CD8-positive, alpha-beta memory T cell (primary cell): ENCODE measurements at regions not wholly inside any gene's neighbourhood (a gene's known extent, or its start where the extent isn't known, plus 50 kb on each side); places are given as distances from the start of the nearest gene placed in this dataset.

Experiments used
- CTCF ChIA-PET: fragments of 350-600 bp; sonication (Branson Sonifier 250); formaldehyde crosslinking; loops from one replicate; lab custom pipeline; 2021; ENCODE audit warnings: antibody characterized with exemption; lab: Charles Lee
- POLR2A ChIA-PET: fragments of 350-600 bp; sonication (Branson Sonifier 250); formaldehyde crosslinking; loops from one replicate; lab custom pipeline; 2021; ENCODE audit warnings: antibody characterized with exemption; lab: Charles Lee
- DNase-seq, 5 donors: peaks; one replicate each; pipeline versions ENCODE4 v3.0.0 to v3.0.0-alpha.2; 2020 to 2022; ENCODE audit warnings: mixed read lengths in 1 of 5
- H3K27ac ChIP-seq: one replicate; pipeline ENCODE4 v1.7.0; 2013; ENCODE audit warnings: low read depth, mild to moderate bottlenecking, low read length, moderate library complexity
- H3K27me3 ChIP-seq: 2 replicates; pipeline ENCODE4 v1.7.0; 2013; ENCODE audit warnings: low read length, mild to moderate bottlenecking; ENCODE audit not compliant: insufficient read depth, poor library complexity, severe bottlenecking
- H3K36me3 ChIP-seq: 2 replicates; pipeline ENCODE4 v1.7.0; 2013; ENCODE audit warnings: mild to moderate bottlenecking, low read length, moderate library complexity; ENCODE audit not compliant: insufficient read depth
- H3K4me1 ChIP-seq: 2 replicates; pipeline ENCODE4 v1.7.0; 2013; ENCODE audit warnings: mild to moderate bottlenecking, low read length, moderate library complexity; ENCODE audit not compliant: insufficient read depth
- H3K4me3 ChIP-seq: 2 replicates; pipeline ENCODE4 v1.7.0; 2013; ENCODE audit warnings: mild to moderate bottlenecking, low read length
- H3K9me3 ChIP-seq: 2 replicates; pipeline ENCODE4 v1.7.0; 2013; ENCODE audit warnings: mild to moderate bottlenecking, low read length
- H3K27ac Mint-ChIP-seq, 8 donors: one replicate each; pipeline ENCODE4 v1.8.0; 2020 to 2021; ENCODE audit warnings: mixed read lengths in 8 of 8, mild to moderate bottlenecking in 6 of 8, inconsistent platforms in 3 of 8, moderate library complexity in 3 of 8
- H3K27me3 Mint-ChIP-seq, 2 donors: one replicate each; pipeline ENCODE4 v1.8.0; 2020 to 2021; ENCODE audit warnings: mixed read lengths in 2 of 2, mild to moderate bottlenecking in 1 of 2, moderate library complexity in 1 of 2
- H3K36me3 Mint-ChIP-seq, 3 donors: one replicate each; pipeline ENCODE4 v1.8.0; 2020 to 2021; ENCODE audit warnings: mixed read lengths in 3 of 3, inconsistent platforms in 1 of 3, mild to moderate bottlenecking in 1 of 3
- H3K4me1 Mint-ChIP-seq, 3 donors: one replicate each; pipeline ENCODE4 v1.8.0; 2020 to 2021; ENCODE audit warnings: mixed read lengths in 3 of 3, inconsistent platforms in 1 of 3, mild to moderate bottlenecking in 1 of 3
- H3K4me3 Mint-ChIP-seq, 7 donors: one replicate each; pipeline ENCODE4 v1.8.0; 2020 to 2021; ENCODE audit warnings: mixed read lengths in 7 of 7, mild to moderate bottlenecking in 6 of 7, moderate library complexity in 4 of 7, inconsistent platforms in 2 of 7
- H3K9me3 Mint-ChIP-seq, 5 donors: one replicate each; pipeline ENCODE4 v1.8.0; 2020 to 2022; ENCODE audit warnings: mixed read lengths in 5 of 5, mild to moderate bottlenecking in 3 of 5, moderate library complexity in 2 of 5, inconsistent platforms in 1 of 5

DNA sequence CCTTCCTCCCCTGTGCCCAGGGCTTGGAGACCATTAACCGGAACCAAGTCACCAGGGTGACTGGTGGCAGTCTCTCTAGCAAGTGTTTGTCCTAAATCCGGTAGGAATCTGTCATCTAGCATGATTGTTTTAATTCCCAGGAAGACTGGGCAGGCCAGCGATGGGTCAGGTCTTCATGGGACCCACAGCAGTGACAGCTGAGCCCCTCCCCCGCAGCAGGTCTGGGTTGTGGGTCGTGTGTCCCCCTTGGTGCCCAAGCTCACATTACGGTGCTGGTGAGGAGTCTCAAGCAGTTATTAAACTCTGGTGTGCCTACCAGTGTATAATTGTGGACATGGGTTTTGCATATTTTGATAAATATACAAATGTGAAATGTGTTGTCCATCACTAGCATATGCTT is 466.5 kb downstream of the MATN1 start:
- H3K27me3 Mint-ChIP-seq: peaks cover 9 to 27% of the 10 kb centered on the region in 2 donors
- H3K36me3 Mint-ChIP-seq: peaks cover 0 to 4% (median 2%) of the 10 kb centered on the region in 3 donors
- H3K27me3 ChIP-seq: no peaks in the 10 kb centered on the region
- no peak overlapping the region for H3K4me3 Mint-ChIP-seq
- no peak overlapping the region for H3K4me3 ChIP-seq
- DNase-seq: no peak
- no peak overlapping the region for H3K27ac Mint-ChIP-seq
- no peaks in the 10 kb centered on the region for H3K9me3 Mint-ChIP-seq
- H3K4me1 Mint-ChIP-seq: no peaks in the 10 kb centered on the region
- no peaks in the 10 kb centered on the region for H3K36me3 ChIP-seq
- CTCF ChIA-PET: no interaction called here
- H3K9me3 ChIP-seq: no peaks in the 10 kb centered on the region
- POLR2A ChIA-PET: no interaction called here
- H3K27ac ChIP-seq: no peak overlapping the region
- no peaks in the 10 kb centered on the region for H3K4me1 ChIP-seq

DNA sequence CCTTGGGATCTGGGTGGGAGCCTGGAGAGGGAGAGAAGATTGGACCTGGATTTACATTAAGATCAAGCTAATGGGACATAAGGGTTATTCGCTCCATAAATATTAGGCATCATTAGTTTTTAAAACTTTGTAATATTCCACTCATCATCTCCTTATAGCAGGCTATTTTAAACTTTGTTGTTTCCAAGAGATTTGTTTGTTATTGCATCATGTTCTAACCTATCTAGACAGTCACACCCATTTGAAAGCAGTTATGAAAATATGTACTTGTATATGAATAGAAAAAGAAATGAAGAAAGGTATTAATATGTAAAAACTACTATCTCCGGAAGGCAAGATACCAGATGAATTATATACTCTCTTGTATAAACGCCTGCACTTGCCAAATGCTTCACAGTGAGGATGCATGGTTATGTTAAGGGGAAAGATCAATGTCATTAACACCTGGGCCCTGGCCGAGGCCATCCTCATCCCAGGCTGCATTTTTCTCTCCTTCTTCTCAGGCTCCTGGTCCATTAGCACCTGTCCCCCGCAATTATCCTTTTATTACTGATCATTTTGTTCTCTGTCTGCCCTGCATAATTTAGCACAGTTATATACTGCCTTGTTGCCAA is 468.2 kb downstream of the MATN1 start:
- Histone ChIP-seq H3K4me3 (no peak overlapping the region), H3K27ac (no peak overlapping the region), H3K36me3 (no peaks in the 10 kb centered on the region), H3K27me3 (no peaks in the 10 kb centered on the region), H3K9me3 (no peaks in the 10 kb centered on the region), H3K4me1 (no peaks in the 10 kb centered on the region)
- Mint-ChIP-seq H3K9me3 (no peaks in the 10 kb centered on the region), H3K27ac (no peak overlapping the region), H3K4me1 (no peaks in the 10 kb centered on the region), H3K4me3 (no peak overlapping the region), H3K27me3 (peaks cover 7 to 27% of the 10 kb centered on the region in 2 donors), H3K36me3 (no peaks in the 10 kb centered on the region)
- CTCF ChIA-PET: no interaction called here
- POLR2A ChIA-PET: no interaction called here
- no peak for DNase-seq

DNA sequence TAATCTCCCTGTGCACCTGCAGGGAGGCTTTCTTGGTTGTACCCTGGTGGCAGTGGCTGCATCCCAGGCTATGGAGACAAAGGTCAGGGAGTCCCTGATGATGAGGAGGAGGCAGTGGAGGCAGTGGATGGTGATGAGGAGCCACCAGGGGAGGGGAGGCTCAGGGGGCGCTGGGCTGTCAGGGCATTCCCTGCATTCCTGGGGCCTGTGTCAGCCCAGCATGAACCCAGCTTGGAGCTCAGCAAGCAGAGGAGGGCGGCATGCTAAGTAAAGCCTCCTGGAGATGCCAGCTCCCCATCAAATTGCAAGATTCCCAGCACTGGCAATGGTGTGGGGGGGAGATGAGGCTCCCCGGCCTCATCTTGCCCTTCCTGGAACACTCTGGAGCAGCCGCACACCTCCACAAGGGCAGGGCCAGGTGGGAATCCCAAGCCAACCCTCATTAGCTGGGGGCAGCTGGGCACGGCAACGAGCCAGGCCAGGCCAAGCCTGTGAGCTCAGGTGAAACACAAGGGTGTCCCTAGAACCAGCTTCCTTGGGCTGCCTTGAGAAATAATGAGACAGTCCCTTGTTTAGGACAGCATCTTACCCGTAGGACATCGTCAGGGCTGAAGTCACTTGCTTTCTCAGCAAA is 469.5 kb downstream of the MATN1 start:
- Mint-ChIP-seq H3K4me1 (no peaks in the 10 kb centered on the region), H3K27me3 (peaks cover 7 to 24% of the 10 kb centered on the region in 2 donors), H3K9me3 (no peaks in the 10 kb centered on the region), H3K4me3 (no peak overlapping the region), H3K36me3 (no peaks in the 10 kb centered on the region), H3K27ac (no peak overlapping the region)
- H3K9me3 ChIP-seq: no peaks in the 10 kb centered on the region
- no peaks in the 10 kb centered on the region for H3K4me1 ChIP-seq
- ChIA-PET CTCF (no interaction called here), POLR2A (no interaction called here)
- H3K36me3 ChIP-seq: no peaks in the 10 kb centered on the region
- no peaks in the 10 kb centered on the region for H3K27me3 ChIP-seq
- no peak overlapping the region for H3K4me3 ChIP-seq
- no peak overlapping the region for H3K27ac ChIP-seq
- DNase-seq: no peak

DNA sequence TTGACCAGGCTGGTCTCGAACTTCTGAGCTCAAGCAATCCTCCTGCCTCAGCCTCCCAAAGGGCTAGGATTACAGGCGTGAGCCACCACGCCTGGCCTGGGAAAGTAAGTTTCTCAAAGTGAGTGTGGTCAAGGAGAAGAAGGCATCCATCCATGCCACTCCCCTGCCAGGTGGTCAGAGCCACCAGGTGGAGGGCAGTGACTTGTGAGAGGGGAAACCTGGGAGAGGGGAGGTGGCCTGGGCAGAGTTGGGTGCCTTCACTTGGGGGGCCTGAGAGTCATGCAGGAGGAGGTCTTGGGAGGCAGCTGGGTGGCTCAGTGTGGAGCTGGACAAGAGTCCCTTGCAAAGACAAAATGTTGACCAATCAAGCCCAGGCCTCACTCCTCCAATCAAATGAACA is 470.0 kb downstream of the MATN1 start:
- CTCF ChIA-PET: no interaction called here

DNA sequence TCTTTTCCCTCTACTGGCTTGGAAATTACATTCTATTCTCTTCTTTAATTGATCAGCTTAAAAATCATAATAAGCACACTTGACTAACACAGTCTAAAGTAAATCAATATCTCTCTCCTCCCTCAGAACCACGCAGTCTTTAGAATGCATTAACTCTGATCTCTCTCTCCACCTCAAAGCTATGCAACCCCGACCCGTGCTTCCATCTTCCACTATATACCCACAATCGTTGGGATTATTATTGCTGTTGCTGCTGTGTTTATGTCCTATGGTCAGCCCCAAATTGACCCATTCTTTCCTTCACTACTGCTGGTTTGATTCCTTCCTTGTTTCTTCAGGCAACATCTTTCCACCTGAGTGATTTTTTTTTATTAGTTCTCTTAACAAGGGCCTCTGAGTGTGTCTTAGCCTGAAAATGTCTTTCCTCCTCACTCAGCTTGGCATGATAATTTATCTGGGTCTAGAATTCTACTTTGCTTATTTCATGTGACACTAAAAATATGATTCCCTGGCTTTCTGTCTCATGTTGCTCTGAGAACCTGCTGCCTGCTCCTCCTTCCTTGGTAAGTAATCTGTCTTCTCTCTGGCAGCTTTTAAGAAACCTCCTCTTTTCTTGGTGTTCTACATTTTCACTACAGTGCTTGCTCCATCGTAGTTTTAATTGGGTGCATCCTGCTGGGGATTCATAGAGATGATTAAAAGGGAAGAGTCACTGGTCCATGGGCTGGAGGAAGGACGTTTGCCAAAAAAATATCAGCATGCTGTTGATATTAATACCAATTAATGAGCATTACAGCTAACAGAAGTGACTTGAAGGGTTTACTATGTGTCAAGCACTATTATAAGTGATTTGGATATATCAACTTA is 472.2 kb downstream of the MATN1 start:
- no peak for DNase-seq
- Mint-ChIP-seq H3K36me3 (no peaks in the 10 kb centered on the region), H3K27ac (no peak overlapping the region), H3K4me1 (no peaks in the 10 kb centered on the region), H3K4me3 (no peak overlapping the region), H3K9me3 (no peaks in the 10 kb centered on the region), H3K27me3 (peaks cover 2 to 18% of the 10 kb centered on the region in 2 donors)
- Histone ChIP-seq H3K4me1 (no peaks in the 10 kb centered on the region), H3K36me3 (no peaks in the 10 kb centered on the region), H3K4me3 (no peak overlapping the region), H3K27me3 (no peaks in the 10 kb centered on the region), H3K27ac (no peak overlapping the region), H3K9me3 (no peaks in the 10 kb centered on the region)
- ChIA-PET CTCF (no interaction called here), POLR2A (no interaction called here)

More for the DNA sequence above, 470.0 kb downstream of the MATN1 start:
- Mint-ChIP-seq H3K36me3 (no peaks in the 10 kb centered on the region), H3K4me3 (no peak overlapping the region), H3K4me1 (no peaks in the 10 kb centered on the region), H3K9me3 (no peaks in the 10 kb centered on the region), H3K27me3 (peaks cover 7 to 19% of the 10 kb centered on the region in 2 donors), H3K27ac (no peak overlapping the region)
- Histone ChIP-seq H3K4me1 (no peaks in the 10 kb centered on the region), H3K27ac (no peak overlapping the region), H3K4me3 (no peak overlapping the region), H3K36me3 (no peaks in the 10 kb centered on the region), H3K27me3 (no peaks in the 10 kb centered on the region), H3K9me3 (no peaks in the 10 kb centered on the region)
- POLR2A ChIA-PET: no interaction called here
- DNase-seq: no peak

DNA sequence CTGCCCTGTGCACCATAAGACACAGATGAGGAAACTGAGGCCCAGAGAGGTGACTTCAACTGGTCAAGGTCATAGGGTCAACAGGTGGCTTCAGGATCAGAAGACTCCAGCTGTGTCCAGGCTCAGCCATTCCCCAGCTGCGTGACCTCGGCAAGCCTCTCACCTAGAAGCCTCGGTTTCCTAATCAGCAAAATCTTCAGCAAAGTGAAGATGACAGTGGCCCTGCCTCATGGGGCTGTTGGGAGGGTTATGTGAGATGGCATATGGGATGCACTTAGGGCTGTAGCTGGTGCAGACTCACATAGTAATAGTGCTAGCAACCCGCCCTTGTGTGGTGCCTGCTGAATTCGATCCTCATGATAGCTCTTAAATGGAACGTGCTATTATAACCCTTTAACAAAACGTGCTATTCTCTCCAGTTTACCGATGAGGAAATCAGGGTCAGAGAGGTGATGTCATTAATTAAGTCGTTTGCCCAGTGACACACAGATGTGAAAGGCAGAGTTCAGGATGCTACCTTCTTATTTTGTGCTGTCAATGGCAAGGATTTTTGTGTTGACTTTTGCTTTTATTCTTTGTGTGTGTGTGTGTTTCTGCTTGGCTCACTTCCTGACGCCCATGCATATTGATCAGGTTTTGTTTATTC is 472.9 kb downstream of the MATN1 start:
- no peak overlapping the region for H3K4me3 ChIP-seq
- Mint-ChIP-seq H3K27ac (no peak overlapping the region), H3K27me3 (peaks cover 2 to 13% of the 10 kb centered on the region in 2 donors), H3K36me3 (no peaks in the 10 kb centered on the region), H3K4me1 (no peaks in the 10 kb centered on the region), H3K9me3 (no peaks in the 10 kb centered on the region), H3K4me3 (no peak overlapping the region)
- ChIA-PET POLR2A (no interaction called here), CTCF (no interaction called here)
- H3K4me1 ChIP-seq: no peaks in the 10 kb centered on the region
- H3K27ac ChIP-seq: no peak overlapping the region
- H3K9me3 ChIP-seq: no peaks in the 10 kb centered on the region
- H3K36me3 ChIP-seq: no peaks in the 10 kb centered on the region
- no peak for DNase-seq
- H3K27me3 ChIP-seq: no peaks in the 10 kb centered on the region

DNA sequence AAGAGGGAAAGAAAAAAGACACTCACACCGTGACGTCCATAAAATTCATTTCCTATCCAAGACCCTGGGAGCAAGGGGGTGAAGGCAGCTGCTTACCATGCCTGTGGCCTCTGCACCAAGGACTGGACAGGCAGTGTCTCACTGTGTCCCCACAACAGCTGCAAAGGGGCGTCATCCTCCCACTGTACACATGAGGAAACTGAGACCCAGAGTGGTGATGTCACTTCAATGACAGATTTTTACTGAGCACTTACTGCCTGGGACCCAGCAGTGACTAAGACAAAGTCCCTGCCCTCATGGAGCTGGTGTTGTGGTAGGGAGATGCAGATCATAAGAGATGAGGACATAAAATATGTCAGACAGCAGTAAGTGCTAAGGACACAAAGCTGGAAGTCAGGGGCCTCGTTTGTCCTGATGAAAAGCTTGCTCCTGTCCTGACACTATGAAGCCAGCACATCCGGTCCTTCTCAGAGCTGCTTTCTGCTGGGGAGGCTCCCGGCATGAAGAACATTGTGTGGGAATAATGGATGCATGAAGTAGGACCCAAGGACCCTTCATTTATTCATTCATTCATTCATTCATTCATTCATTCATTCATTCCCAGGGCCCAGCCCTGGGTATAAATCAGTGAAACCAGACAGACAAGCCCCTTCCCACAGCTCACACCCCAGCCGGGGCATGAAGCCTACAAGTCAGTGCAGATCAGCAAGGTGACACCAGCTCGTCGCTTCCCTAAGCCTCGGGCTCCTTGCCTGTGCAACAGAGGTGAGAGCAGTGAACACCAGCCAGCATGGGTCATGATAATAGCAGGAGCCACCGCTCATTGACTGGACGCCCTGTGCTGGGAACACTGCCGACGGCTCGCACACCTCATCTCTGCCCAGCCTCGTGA is 473.7 kb downstream of the MATN1 start:
- ChIA-PET CTCF (no interaction called here), POLR2A (no interaction called here)
- Mint-ChIP-seq H3K27ac (no peak overlapping the region), H3K4me1 (no peaks in the 10 kb centered on the region), H3K36me3 (no peaks in the 10 kb centered on the region), H3K4me3 (no peak overlapping the region), H3K27me3 (peaks cover 2 to 7% of the 10 kb centered on the region in 2 donors), H3K9me3 (no peaks in the 10 kb centered on the region)
- H3K4me3 ChIP-seq: no peak overlapping the region
- no peak for DNase-seq
- no peak overlapping the region for H3K27ac ChIP-seq
- no peaks in the 10 kb centered on the region for H3K9me3 ChIP-seq
- H3K27me3 ChIP-seq: no peaks in the 10 kb centered on the region
- H3K36me3 ChIP-seq: no peaks in the 10 kb centered on the region
- no peaks in the 10 kb centered on the region for H3K4me1 ChIP-seq
